ENCODE measurements at regions not wholly inside any gene's neighbourhood (a gene's known extent, or its start where the extent isn't known, plus 50 kb on each side); places are given as distances from the start of the nearest gene placed in this dataset.

DNA sequence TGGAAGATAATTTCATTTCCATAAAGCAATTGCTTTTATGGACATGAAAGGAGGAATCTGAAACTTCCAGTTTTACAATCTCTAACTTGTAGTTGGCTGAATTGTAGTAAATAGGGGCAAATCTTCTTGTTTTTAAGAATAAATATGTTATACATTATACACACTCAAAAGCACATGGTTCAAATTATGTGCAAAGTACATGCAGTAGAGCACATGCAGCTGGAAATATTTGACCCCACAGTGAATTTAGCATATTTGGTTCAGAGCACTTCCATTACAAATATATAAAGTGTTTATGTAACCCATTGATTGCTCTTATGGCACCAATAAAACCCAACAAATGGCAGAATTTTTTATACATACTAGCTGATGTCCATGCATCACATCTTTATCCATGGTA, 180.5 kb downstream of the IRS2 start:
- TF ChIP-seq, protein P1, sequence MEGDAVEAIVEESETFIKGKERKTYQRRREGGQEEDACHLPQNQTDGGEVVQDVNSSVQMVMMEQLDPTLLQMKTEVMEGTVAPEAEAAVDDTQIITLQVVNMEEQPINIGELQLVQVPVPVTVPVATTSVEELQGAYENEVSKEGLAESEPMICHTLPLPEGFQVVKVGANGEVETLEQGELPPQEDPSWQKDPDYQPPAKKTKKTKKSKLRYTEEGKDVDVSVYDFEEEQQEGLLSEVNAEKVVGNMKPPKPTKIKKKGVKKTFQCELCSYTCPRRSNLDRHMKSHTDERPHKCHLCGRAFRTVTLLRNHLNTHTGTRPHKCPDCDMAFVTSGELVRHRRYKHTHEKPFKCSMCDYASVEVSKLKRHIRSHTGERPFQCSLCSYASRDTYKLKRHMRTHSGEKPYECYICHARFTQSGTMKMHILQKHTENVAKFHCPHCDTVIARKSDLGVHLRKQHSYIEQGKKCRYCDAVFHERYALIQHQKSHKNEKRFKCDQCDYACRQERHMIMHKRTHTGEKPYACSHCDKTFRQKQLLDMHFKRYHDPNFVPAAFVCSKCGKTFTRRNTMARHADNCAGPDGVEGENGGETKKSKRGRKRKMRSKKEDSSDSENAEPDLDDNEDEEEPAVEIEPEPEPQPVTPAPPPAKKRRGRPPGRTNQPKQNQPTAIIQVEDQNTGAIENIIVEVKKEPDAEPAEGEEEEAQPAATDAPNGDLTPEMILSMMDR (IDR thresholded peaks at IDR 0.05; ENCODE audit: borderline replicate concordance, insufficient read depth, low read depth, low read length), result no peak
- no peak overlapping the region for H3K4me3 ChIP-seq (ENCODE audit: low read depth, low read length)

DNA sequence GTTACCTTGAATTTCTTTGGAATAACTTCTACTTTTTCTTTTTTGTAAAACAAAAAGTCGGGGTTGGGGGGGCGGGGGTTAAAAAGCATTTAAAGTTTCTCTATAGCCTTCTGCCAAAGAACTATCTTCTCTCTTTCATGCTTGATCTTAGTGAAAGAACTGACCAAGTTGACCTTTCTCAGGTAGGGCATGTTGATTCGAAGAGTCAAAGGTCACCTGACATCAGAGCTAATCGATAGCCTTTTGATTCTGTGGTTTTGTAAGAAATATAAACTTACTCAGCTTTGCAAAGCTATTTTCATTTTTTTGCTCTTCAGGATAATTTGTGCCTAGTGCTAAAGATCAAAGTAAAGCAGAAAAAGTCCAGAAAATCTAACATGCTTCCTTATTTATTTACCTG, 181.5 kb downstream of the IRS2 start:
- no peak overlapping the region for H3K4me3 ChIP-seq (ENCODE audit: low read depth, low read length)
- TF ChIP-seq, protein P1 (IDR thresholded peaks at IDR 0.05; ENCODE audit: borderline replicate concordance, insufficient read depth, low read depth, low read length), result no peak

DNA sequence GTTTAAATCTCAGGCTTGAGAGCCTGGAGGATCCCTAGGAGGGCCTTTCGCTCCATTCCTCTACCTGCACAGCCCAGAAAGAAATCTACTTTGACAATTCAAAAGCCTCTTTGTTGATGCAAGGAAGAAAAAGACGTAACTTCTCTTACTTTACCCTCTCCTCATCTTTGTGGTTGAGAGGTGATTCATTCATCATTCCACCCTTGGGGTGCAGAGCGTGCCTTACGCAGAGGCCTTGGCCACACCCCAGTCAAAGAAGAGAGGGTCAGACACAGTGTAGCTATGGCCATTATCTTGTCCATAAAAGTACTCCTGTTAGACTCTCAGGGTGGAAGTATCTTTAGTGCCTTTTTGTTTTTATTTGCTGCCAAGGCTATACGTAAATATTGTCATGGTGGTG, 184.0 kb downstream of the IRS2 start:
- TF ChIP-seq, protein P1 (IDR thresholded peaks at IDR 0.05; ENCODE audit: borderline replicate concordance, insufficient read depth, low read depth, low read length), result no peak
- H3K4me3 ChIP-seq (ENCODE audit: low read depth, low read length), result no peak overlapping the region

DNA sequence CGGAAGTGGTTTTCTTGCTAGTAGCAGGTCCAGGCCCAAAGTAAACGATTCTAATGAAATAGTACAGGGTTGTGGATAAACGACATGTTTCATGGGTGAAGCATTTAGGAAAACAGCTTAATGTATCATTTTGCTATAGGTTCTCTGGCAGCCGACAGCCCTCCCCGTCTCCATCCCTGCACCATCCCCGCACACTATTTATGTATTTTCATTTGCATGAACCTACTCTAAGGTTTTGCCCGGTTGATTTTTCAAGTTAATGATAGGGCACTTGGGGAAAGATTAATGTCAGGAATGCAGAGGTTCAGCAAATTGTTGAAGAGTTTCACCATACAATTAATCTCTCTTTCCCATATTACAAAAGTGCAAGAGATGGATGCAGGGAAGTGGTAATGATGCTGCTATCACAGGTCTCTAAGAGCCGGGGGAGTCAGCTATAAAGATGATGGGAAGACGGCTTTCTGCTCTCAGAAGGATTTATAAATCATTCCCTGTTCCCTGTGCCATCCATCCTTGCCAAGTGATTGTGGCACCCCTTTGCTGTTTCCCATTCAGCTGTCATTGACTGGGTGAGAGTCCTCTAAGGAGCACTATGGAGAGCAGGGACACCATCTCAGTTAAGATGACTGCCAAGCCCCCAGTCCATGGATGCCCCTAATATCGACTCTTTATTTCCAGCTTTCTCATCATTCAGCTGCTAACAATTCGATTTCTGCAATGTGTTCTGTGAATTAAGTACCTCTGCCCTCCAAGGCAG, 186.3 kb downstream of the IRS2 start:
- no peak overlapping the region for H3K4me3 ChIP-seq (ENCODE audit: low read depth, low read length)
- TF ChIP-seq, protein P1 (IDR thresholded peaks at IDR 0.05; ENCODE audit: borderline replicate concordance, insufficient read depth, low read depth, low read length), result no peak

DNA sequence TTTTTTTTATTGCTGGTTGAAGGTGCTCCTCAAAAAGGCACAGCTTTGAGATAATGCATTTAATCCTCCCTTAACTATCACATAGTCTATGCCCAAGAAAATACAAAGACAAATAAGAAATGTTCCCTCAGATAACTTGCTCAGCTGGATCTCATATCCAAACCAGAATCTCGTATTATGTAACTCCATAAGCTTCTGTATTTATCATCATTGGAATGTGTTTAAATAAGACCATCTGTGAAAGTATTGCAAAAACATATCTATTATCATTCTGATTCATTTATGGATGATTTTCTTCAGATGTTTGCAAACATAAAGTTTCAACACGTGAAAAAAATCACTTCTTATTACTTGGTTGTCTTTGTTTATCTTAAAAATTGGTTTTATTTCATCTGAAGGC, 190.9 kb downstream of the IRS2 start:
- no peak overlapping the region for H3K4me3 ChIP-seq (ENCODE audit: low read depth, low read length)
- TF ChIP-seq, protein P1 (IDR thresholded peaks at IDR 0.05; ENCODE audit: borderline replicate concordance, insufficient read depth, low read depth, low read length), result no peak

DNA sequence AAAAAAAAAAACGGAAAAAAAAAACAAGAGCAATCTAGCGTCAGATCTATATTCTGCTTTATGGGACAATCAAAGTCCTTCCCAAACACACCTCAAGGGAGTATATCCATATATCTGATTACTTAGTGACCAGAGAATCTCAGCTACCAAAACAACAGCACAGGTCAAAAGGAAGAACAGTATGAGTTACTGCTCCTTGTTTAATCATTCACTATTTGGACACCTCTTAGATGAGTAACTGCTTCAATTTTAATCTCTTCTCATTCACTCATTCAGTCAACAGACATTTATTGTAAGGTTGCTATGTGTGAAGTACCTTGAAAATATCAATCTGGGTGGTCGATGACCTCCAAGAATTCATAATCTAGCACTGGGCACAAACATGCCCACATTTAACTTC, 193.2 kb downstream of the IRS2 start:
- TF ChIP-seq, protein P1 (IDR thresholded peaks at IDR 0.05; ENCODE audit: borderline replicate concordance, insufficient read depth, low read depth, low read length), result no peak
- no peak overlapping the region for H3K4me3 ChIP-seq (ENCODE audit: low read depth, low read length)

DNA sequence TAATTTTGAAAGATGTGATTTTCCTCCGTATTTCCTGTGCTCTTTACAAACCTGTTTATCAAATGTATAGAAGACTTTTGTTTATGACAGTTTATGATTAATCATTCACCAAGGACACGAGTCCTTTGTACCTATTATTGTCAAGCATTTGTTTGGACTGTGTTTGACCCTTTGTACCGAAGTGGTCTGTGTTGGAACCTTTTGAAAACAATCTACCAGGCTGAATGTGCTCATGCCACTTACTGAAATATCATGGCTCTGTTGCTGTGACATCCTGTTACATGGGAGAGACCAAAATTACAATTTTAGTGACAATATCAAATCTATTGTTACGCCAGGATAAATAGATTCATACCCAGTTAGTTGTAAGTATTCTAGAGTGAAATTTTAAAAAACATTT, 193.6 kb downstream of the IRS2 start:
- TF ChIP-seq, protein P1 (IDR thresholded peaks at IDR 0.05; ENCODE audit: borderline replicate concordance, insufficient read depth, low read depth, low read length), result no peak
- H3K4me3 ChIP-seq (ENCODE audit: low read depth, low read length), result no peak overlapping the region

Data from GM12875 (cell line).